GM12878 (cell line): ENCODE measurements at regions not wholly inside any gene's neighbourhood (a gene's known extent, or its start where the extent isn't known, plus 50 kb on each side); places are given as distances from the start of the nearest gene placed in this dataset.

Experiments used
- EZH2 ChIP-seq: IDR thresholded peaks from 2 replicates; pipeline ENCODE4 v1.6.1; 2012; ENCODE audit warnings: low read depth, mild to moderate bottlenecking, control low read depth, inconsistent platforms, low read length, borderline replicate concordance; ENCODE audit not compliant: control insufficient read depth
- POLR2A ChIP-seq: IDR thresholded peaks from 2 replicates; pipeline ENCODE4 v1.6.1; 2011; ENCODE audit warnings: low read depth, mild to moderate bottlenecking, low read length
- RAD21 ChIP-seq: IDR thresholded peaks from 2 replicates; pipeline ENCODE4 v1.6.1; 2011; ENCODE audit warnings: mild to moderate bottlenecking, low read depth, low read length, moderate library complexity; ENCODE audit not compliant: insufficient read depth
- RB1 ChIP-seq: fragments of 450-650 bp; formaldehyde crosslinking; IDR thresholded peaks from 2 replicates; pipeline ENCODE4 v1.6.1; 2017; ENCODE audit warnings: mild to moderate bottlenecking, borderline replicate concordance
- REST ChIP-seq: IDR thresholded peaks from 2 replicates; pipeline ENCODE4 v1.6.1; 2012; ENCODE audit warnings: mild to moderate bottlenecking, low read depth, low read length
- SIN3A ChIP-seq: IDR thresholded peaks from 2 replicates; pipeline ENCODE4 v1.6.1; 2012; ENCODE audit warnings: low read depth, low read length, improper control_type of control experiment
- ZNF24 ChIP-seq: fragments of 450-650 bp; IDR thresholded peaks from 2 replicates; pipeline ENCODE4 v1.6.1; 2017; ENCODE audit warnings: antibody characterized with exemption, mild to moderate bottlenecking

DNA sequence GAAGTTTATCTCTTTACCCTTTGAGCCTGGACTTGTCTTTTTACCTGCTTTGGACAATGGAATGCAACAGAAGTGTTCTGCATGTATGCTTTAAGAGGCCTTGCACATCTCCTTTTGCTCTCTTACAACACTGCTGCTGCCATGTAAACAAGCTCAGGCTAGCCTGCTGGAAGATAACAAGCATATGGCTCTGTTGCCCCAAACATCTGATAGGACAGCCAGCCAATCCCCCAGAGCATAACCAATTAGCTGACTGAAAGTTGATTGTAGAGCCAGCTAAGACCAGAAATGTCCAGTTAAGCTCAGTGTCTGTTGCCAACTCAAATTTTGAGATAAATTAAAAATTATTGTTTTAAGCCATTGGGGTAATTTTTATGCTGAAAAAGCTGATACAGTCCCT is 510.6 kb upstream of the CNKSR2 start:
- no peak for TF ChIP-seq POLR2A
- no peak for TF ChIP-seq ZNF24
- no peak for TF ChIP-seq SIN3A
- no peak for TF ChIP-seq RB1
- TF ChIP-seq RAD21, result no peak
- no peak for TF ChIP-seq REST
- TF ChIP-seq EZH2, result no peak
